ENCODE measurements at regions not wholly inside any gene's neighbourhood (a gene's known extent, or its start where the extent isn't known, plus 50 kb on each side); places are given as distances from the start of the nearest gene placed in this dataset.
"Not testable (repeated sequence)": the region's sequence is repeated elsewhere in the genome, so short reads cannot be mapped to it uniquely, and the experiment has no call there.

DNA sequence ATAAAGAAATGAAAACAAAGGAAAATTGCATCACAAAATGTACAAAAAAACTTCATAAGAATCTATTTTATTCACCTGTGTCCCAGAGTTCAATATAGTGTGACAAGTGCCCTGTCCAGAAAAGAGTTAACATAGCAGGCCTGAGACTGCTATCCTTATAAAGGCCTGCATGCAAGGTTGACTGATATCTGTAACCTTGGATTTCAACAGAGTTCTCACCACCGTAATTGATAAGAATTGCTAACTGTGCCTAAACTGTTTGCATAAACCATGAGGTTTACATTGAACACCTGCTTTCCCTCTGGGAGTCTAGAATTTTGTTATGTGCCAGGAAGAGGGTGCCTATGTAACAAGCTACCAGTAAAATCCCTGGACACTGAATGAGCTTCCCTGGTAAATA, 461.7 kb upstream of the DPH6 start:
- no peak for DNase-seq

DNA sequence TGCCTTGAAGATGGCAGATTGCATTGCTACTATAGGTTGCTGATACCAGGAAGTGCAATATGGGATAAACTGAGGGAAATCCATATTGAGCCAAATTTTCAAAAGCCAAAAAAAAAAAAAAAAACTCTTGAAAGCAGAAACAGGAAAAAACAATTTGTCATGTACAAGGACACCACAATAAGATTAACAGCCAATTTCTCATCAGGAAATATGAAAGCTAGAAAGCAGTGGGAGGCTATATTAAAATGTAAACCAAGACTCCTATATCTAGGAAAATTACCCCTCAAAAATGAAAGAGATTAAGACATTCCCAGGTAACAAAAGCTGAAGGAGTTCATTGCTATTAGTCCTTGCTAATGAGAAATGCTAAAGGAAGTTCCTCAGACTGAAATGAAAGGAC, 462.8 kb upstream of the DPH6 start:
- DNase-seq, result no peak

DNA sequence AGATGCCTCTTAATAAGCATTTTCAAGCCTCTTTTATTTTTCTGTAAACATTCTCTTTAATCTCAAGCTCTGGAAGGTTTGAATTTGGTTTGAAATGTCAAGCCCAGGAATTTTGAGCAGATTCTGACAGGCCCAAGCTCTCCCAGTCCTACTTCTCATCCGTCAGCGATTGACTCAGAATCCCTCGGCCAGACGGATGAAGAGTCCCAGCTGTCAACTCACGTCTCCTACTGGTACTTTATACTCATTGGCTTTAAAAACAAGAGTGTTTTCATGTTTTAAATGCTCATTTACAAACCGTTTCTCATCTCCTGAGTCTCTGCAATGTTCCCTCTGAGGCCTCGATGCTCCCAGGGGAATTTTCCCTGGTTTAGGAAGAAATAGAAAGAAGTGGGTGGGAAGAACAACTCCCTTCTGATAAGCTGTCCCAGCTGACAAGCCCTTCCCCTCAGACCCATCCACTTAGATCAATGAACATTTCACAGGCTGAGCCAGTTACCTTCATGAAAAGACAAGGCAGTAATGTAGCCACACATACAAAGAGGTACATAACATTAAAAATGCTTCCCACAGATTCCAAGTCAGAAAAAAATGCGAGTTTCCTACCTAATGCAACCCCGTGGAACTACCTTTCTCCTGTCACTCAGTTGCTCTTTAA, 478.2 kb upstream of the DPH6 start:
- no peak for DNase-seq

DNA sequence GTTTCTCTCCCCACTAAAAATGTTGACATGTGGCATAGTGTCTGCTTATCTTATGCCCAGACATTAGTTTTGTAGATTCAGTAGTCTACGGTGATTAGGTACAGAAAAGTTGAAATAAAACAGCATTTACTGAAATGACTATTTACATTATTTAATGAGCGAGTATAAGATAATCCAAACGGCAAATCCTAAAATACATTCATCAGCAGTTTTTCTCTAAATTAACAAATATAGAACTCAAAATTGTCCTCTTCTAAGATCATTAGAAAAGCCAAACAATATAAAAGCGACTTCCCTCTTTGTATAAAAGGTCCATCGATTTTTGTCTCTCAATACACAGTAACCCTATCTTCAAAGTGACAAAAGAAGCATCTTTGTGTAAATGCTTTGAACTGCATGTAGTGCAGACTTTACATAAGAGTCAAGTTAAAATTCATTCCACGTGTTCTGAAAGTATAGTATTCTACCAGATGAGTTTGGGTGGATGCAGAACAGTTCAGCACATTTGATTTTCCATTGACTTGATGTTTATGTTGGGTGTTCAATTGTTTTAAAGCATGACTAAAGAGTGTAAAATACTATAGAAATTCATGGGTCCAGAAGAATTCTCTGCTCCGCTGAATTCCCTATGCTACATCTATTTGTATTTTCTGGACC, 480.8 kb upstream of the DPH6 start:
- DNase-seq, result no peak

DNA sequence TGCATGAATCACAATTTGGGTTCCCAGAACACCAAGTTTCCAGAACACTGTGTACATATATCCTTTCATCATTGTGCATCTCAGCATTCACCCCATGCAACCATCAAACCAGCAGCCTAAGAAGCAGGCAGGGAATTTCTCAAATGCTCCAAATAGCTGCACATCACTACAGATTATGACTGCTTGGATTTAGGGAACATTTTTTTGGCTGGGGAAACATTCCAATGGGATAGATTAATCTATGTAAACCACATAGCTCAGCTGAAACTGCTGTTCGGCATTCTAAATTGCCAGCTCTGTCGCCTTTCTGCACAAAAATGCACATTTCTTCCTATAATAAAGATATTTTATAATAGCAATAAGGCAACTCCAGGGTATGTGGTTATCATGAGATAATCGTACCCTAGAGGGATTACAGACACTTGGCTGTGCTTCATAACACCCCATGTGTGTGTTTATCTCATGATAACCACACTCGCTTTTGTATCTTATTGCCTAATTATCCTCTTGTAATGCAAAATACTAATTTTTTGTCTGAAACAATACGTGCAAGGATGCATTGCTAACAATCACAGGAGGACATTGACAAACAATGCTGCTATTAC, 483.7 kb upstream of the DPH6 start:
- DNase-seq, result no peak

DNA sequence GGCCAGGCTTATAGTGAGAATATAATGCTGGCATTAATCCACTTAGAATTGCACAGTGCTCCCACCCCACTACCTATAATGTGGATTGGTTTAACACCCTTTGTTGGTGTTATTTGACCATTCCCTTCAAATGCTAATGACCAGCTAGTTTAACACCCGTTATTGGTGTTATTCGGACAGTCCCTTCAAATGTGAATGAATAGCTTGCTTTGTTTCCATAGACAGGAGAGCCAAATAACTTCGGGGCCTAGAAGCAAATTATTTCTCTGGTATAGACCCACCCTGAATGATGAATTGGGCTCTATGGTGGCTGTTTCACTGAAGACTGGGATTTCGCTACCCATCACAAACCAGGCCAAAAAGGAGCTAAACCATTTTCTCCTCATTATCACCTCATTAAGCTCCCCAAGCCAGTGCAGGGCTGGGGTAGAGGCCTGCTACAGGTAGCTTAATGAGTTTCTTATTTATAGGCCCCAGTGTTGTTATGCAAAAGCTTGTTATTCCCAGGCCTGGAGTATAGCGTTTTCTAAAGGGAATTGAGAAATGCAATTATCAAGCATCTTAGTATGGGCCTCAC, 494.1 kb upstream of the DPH6 start:
- no peak for DNase-seq

DNA sequence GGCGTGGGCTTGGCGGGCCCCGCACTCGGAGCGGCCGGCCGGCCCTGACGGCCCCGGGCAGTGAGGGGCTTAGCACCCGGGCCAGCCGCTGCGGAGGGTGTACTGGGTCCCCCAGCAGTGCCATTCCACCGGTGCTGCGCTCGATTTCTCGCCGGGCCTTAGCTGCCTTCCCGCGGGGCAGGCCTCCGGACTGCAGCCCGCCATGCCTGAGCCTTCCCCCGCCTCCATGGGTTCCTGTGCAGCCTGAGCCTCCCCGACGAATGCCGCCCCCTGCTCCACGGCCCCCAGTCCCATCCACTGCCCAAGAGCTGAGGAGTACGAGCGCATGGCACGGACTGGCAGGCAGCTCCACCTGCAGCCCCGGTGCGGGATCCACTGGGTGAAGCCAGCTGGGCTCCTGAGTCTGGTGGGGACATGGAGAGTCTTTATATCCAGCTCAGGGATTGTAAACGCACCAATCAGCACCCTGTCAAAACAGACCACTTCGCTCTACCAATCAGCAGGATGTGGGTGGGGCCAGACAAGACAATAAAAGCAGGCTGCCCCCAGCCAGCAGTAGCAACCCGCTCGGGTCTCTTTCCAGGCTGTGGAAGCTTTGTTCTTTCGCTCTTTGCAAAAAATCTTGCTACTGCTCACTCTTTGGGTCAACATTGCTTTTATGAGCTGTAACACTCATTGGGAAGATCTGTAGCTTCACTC, 501.2 kb upstream of the DPH6 start:
- not testable (repeated sequence) for DNase-seq

DNA sequence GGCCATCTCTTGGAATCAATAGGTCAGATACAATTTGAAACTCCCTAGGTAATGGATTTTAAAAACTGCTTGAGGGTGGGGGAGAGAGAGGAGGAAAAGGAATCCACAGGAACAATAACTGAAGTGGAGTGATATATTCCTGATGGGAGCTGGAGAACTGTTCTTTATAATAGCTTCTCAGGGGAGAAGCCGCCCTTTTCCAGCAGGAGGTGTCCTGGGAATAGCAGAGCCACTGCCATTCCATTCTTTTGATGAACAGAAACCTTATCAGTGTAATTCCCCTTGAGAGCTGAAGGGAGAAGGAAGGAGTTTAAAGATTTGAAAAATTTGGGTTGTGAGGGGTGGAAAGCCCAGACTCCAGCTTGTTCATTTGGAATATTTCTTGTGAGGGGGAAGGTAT, 504.9 kb upstream of the DPH6 start:
- no peak for DNase-seq

DNA sequence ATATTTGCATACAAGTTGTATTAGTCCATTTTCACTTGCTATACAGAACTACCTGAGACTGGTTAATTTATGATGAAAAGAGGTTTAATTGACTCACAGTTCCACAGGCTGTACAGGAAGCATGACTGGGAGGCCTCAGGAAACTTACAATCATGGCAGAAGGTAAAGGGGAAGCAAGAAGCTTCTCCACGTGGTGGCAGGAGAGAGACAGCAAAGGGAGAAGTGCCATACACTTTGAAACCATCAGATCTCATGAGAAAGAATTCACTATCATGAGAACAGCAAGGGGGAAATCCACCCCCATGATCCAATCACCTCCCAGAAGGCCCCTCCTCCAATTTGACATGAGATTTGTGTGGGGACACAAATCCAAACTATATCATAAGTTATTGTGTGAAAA, 506.7 kb upstream of the DPH6 start:
- DNase-seq, result not testable (repeated sequence)

DNA sequence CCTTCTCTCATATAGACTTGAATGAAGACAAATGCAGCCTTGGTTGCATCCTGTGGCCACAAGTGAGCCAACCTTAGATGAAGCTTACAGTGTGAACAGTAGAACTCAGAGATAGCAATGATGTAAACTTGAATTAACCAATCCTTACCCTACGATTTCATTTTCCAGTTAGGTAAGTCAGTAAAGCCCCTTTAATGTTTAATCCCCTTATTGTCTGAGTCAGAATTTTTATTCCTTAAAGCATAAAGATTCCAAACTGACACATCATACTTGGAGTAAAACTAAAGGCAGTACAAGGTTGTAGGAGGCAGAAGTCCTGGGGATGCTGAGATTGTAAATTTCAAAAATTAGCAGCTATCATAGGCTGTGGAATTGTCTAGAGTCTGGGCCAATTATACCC, 507.8 kb upstream of the DPH6 start:
- DNase-seq, result no peak

DNA sequence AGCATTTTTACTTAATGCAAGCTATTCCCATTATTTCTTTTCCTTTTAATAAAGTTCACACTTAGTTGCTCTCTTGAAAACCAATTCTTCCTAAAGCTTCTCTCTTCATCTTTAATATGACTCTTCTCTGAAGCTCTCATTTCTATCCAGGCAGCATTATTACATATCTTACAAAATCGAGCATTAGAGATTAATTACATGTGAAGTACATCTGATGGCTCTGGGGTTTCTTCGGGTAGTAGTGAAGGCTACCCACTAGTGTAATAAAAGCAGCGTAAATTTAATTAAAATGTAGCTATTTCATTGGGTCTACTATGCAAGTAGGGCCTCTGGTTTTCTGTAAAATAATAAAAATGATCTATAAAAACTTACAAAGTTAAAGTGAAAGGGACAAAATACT, 513.6 kb upstream of the DPH6 start:
- DNase-seq, result no peak

DNA sequence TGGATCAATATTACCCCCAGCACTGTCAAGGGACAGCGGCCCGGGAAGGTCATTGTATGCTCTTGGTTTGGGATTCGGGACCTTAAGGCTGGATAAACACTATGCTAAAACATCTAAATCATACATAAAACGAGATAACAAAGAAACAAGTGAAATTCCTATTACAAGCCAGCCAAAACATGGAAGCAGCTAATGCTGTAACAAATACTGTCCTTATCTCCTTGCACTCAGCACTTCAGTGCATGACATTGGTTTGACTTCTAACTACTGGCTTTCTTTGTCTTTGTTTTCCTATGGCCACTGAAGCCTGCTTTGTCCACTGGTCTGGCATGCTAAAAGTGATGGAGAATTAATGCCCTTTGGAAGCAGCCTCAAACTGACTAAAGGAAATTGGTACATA, 516.4 kb upstream of the DPH6 start:
- no peak for DNase-seq

DNA sequence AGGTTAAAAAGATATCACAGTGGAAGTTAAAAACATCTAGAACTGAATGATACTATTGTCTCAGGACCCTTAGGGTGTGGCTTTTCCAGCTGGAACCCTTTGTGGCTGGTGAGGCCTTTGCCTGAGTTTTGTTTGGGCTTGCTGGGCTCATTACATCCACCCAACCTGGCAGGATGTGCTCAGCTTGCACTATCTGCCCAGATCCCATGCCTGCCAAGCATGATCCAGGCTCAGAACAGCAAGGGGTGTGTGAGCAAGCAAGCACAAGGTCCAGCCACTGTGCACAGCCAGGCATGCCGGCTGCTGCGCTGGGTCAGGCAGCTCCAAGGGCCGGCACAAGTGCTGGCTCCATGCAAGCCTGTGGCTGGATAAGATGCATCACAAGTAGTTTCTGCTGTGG, 512.7 kb upstream of the CDIN1 start:
- no peak for DNase-seq

DNA sequence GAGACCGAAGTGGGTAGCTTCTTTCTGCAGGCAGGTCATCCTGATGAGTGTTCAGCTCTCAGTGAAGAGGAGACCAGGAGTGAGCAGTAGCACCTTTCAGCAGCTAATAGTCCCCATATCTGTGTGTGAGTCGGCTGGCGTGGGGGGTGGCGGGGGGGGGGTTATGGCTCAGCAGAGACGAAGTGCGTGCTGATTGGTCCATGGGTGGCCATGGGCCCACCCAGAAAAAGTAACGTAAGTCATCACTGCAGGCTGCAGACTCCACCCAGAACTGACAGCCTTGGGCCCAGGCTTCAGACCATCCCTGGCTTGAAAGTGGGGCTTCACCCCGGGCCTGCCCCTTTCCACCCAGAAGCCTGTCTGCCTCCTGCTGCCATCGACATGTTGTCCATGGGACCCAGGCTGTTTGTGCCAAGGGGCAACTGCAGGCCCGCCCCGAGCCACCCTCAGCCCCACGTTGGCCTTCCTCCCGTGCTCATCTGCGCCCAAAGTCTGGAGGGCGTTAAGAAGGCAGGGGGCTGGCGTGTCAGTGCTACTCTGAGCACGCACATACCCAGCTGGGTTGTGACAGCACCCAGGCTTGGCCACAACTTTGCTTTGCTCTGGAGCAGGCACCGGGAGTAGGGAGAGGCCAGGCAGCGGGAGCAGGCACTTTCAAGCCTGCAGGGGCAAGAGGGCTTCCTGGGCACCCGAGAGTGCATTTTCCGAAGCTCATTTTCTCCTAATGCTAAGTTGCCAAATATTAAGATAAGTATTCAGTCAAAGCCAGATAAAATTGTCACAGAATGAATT, 511.7 kb upstream of the CDIN1 start:
- DNase-seq, result no peak

DNA sequence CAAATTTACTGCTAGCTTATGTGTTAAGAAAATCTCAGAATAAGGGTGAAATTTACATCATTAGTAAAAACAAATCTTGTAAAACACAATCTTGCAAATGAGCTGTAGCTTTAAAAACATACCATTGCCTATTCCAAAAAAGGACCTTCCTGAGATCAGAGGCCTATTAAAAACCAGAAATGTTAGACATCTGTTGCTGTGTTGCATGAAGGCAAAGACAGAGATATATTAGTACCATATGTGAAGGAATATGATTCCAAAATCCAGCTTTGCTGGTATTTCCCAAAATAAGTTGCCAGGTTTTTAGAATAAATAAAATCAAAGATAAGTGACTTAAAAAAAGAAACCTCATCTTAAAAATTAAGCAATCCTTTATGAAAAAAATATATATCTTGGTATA, 504.1 kb upstream of the CDIN1 start:
- no peak for DNase-seq

DNA sequence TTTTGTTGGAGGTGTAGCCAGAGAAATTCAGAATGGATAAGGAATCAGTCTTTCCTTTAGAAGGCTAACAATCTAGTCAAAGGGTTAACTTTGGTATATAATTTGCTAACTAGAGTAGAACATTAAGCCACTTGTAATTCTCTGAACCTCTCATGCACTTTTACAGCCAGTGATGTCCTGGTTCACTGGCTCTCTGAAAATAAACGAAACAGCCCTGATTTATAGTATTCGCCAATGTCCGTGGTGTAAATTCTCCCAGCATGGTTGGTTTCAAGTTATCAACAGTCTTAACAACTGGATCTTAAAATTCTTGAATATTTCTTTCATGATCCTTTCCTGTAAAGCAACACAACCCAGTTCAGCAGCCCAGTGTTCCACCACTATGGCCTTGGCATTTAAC, 500.4 kb upstream of the CDIN1 start:
- DNase-seq, result no peak

DNA sequence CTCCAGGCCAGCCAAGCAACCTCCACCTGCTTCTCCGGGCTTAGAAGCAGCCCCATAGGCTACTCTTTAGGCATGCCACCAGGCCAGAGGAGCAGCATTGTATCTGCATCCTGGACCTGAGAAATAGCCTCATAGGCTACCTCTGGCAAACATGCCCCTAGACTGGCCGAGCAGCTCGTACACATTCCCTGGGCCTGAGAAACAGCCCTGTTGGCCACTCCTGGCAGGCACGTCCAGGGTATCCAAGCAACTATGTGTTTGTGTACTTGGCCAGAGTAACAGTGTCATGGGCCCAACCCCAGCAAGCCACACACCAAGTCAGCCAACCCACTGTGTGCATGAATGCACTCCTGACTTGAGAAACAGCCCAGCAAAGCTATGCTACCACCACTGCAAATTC, 498.7 kb upstream of the CDIN1 start:
- no peak for DNase-seq

DNA sequence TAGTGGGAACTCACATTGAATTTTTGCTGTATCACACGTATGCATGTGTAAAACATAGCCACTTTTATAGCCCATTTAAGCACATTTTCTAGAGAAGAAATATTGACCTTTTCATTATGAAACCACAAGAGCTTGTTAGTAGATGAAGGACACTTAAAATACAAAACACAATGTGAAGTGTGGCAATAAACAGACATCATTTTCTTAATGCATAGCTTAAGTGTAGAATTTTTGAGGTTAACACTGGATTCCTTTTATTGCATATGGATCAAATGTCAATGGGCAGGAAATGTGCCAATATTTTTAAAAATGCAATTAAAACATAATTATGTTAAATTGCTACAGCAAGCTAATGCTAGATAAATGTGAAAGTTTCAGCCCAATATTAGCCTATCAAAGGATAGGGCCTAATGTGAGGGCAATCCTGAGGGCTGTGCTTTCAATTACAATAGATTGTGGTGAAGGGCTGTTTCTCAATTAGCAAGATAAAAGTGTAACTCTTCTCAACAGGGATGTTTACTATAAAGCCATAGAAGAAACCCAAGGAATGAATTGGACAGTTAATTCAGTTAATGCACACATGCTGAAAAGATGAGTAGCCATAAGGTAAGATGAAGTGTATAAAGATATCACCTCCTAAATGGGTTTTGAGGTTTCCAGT, 489.0 kb upstream of the CDIN1 start:
- DNase-seq, result no peak

DNA sequence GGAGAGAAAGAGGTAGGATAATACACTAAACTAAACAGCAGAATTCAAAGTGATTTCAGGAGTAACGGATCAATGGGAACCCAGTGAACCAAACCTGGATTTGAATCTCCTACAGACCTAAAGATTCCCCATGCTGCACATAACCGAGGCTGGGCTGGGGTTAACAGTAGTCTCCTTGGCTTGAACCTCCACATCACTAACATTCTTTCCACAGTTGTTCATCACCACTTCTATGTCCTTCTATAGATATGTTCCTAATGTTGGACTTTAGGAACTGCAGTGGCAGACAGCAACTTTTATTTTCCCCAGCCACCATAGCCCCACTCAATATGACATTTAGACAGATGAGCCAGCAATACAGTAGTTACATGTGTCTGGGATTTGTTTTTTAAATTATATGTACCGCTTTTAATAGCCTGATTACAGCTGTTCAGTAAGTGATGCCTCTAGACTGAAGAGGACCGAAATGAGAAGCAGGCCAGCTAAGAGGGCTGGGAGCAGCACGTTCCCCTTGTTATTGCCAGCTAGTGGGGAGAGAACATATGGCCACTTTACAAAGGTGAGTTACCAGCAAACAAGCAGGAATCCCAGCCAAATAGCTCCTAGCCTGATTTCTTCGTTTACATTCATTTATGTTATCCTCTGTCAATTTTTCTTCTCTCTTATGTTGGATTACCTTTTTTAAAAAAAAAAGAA, 472.6 kb upstream of the CDIN1 start:
- peak in 1 of 2 experiments; percentile 25 for DNase-seq

DNA sequence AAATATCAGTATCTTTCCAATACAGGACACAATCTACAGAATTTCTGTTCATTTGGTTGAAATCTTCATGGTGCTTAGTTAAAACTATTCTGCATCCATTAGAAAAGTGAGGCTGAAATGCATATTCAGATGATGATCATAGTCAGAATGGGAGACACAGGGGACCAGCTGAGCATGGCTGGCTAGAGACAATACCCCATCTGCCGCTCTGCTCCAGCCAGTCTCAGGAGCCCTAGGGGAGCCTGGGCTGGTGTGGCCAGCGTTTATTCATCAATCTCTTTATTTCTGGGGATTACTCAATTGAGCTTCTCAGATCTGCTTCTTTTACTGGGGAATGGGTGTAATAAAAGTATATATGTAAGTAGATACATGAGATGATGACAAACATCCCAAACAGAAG, 470.9 kb upstream of the CDIN1 start:
- no peak for DNase-seq

DNA sequence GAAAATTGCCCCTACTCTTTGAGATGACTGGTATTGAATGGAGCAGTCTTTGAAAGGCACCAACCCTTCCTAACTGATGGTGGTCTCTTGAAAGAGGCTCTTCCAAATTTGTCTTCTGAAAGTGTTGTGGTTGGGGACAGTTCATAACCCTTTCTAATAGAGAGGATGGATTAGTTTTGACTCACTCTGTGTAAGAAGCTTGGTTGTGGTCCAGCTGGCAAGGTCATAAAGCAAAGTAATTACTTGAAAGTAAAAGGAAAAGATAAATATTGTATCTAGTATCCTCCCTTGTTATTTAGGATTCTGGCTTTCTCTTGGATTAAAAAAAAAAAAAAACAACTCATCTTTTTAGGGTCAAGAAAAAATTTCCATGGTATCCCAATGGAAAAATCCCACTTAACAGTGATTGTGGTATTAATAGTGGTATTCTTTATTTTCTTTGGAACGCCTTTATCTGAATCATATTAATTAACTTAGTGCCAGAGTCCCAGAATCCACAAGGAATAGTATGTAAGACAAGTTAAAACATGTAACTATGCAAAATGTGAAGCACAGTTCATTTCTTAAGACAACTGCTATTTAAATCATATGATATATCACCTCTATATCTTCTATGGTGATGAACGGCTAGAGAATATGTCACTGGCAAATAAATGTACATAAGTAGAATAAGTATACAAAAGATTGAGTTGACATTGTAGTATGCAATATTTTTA, 469.3 kb upstream of the CDIN1 start:
- DNase-seq, result no peak
